DMS 273 (cell line): ENCODE measurements at regions not wholly inside any gene's neighbourhood (a gene's known extent, or its start where the extent isn't known, plus 50 kb on each side); places are given as distances from the start of the nearest gene placed in this dataset.

ENCODE experiments used
- DNase-seq: peaks from one replicate; lab custom pipeline; 2025; ENCODE audit not compliant: unreplicated experiment; lab: John Stamatoyannopoulos, UW

DNA sequence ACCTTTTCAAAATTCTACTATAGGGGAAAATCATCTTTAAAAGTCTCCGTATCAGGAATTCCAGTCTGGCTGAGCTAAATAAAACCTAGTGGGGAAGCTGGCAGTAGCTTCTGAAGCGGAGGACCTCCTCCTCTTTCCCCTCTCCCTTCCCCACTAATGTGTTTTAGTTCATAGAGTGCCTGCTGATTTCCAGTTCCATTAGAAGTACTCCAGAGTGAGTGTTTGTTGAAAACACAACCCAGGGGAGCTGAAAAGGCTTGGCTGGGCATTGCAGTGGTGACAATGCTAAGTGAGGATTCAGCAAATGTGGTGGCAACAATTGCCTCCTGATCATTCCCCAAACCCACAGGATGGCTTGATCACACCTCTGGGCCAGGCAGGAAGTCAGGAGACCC is 144.2 kb upstream of the FRMD6 start:
- peak; percentile 64 for DNase-seq

- DNase-seq, result peak; percentile 93
These were observed 143.7 kb upstream of the FRMD6 start for GRCh38 chr14:51507906-51508511.

DNA sequence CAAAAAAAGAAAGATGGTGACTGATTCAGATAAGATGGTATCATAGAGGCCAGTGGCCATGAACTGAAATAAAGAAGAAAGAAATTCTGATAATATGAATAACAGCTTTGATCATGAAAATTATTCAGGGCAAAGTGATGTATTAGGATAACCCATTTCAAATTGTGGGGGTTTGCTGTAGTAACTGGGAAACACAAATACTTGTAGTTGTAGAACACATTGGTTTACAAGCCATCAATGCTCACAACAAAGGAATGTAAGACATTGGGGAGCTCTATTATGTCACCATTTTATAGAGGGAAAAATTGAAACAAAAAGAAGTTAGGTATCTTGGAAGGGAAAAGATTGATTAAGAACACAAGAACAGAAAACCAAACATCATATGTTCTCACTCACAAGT is 140.4 kb upstream of the FRMD6 start:
- no peak for DNase-seq

DNA sequence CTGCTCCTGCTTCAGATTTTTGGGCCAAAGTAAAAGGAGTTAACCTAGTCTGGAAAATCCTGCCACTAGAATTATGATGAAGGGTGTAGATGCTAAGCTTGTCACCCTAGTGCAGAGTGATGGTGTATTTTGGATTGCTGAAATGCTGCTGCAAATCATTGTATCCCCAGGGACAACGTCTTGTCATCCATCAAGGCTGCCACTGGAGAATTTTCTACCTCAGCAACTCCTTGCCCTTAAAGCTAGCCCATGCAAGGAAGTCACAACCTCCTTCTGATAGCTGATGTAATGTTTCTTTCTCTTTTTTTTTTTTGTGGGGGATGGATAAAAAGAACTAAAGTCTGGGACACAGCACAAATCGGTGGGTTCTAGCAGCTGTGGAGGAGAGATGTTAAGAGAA is 139.4 kb upstream of the FRMD6 start:
- DNase-seq, result no peak

- no peak for DNase-seq
These were observed 138.4 kb upstream of the FRMD6 start for GRCh38 chr14:51513281-51513680.

DNA sequence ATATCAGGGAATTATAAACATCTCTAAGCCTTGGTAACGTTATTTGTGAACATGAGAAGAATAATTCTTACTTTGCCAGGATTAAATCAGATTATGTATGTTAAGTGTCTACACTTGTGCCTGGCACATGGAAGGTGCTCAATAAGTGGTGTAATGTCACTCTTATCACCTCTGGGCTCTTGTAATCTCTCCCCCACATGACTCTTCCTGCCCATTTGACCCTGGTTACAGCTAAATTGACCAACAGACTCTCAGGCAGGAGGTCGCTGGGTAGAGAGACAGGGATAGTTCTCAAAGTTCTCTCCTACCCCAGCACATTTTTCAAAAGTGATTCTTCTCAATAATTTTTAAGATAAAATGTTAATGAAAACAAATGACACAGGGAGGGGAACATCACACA is 137.8 kb upstream of the FRMD6 start:
- no peak for DNase-seq

DNA sequence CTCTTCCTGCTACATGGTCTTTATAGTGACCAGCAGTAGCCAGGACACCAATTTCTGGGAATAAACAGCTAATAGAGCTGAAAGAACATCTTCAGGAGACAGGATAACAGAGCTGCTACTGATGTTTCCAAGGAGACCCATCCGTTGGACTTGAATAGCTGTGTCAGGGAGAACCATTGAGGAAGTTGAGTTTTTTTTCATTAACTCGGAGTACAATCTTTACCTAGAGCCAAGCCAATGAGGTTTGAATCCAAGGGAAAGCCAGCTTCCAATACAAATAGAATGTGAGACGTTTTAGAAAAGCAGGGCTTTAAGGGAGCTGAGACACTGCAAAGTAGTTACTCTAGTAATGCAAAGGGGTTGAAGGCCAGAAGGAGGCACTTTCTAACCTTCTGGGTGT is 136.1 kb upstream of the FRMD6 start:
- DNase-seq, result no peak

DNA sequence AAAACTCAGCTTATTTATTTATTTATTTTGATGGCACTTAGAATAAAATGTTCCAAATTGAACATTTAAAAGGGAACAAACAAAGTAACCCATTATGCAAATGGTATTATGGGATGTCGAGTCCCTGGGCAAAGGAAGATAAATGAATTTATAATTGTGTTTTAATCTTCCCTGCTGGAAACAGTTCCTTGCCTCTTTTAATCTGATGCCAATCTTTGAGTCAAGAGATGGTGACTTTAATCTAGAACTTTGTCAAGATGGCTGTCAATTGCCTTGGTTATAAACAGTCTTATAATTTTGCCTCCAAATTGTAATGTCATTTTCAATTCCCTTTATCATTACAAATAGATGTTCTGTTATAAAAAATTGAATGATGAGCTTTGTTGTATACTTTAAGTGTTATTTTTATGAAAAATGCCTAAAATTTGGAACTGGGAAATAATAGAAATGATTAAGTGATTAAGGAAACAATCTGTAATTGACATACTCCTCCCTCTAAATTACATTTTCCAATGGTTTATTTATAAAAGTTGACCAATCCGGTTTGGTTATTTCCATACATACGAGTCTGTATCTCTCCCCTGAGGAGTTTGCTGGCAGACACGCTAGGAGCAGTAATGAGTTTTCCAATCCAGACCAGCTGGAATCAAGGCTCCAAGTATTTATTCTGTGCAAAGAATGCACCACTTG is 134.9 kb upstream of the FRMD6 start:
- peak; percentile 72 for DNase-seq

DNA sequence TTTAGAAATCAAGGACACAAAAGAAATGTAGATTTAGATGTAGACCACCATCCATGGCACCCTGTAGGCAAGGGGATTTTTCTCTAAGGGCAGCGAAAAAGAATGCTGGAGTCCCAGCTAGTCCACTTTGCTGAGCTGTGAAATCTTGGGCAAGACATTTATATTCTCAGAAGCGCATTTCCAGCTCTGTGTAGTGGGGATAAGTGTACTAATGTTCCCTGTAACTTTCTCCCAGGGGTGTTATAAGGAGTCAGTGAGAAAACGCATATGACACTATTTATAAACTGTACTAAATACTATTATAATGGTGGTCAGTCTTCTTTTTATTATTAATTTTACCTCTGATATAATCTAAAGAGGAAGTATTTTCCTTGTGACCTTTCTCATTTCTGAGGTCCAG is 133.4 kb upstream of the FRMD6 start:
- no peak for DNase-seq

DNA sequence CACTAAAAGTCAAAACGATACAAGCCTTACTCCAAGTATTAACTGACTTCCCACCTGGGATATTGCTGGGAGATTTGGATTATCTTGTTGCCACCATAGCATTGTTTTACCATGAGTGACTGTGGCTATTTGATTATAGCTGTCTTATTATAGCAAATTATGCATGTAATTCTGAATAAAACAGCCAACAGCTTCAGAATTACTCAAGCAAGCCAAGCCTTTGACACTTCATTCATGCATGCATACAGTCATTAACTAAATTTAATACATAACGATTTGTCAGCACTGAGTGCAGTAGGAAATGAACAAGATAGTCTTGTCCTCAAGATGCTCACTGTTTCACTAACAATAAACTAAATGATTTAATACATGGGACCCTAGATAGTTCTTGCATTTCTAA is 133.0 kb upstream of the FRMD6 start:
- no peak for DNase-seq

DNA sequence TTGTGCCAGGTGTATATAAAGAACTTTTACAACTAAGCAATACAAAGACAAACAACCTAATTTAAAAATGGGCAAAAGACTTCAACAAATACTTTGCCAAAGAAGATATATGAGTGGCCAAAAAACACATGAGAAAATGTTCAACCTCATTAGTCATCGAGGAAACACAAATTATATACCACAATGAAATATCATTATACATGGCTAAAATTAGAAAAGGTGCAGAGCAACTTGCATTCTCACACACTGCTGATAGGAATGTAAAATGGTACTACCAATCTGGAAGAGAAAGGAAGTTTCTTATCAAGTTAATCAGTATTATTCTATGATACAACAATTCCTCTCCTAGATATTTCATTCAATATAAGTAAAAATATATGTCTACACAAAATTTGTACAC is 131.6 kb upstream of the FRMD6 start:
- DNase-seq, result no peak

DNA sequence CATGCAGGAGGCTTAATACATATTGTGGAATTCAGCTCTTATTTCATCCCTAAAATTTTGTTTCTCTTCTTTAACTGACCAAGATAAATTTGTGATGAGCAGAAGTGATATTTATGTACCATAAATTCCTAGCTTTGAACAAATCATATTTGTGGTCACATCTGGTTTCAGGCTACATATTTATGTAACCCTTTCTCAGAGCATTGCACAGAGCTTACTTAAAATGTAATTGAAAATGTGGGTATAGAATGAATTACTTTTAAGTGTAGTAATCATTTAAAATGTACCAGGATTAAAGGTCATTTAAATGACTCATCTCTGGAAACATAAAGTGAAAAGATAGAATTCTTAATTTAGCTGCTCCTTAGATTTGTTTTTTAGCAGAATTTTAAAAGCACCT is 129.9 kb upstream of the FRMD6 start:
- no peak for DNase-seq

DNA sequence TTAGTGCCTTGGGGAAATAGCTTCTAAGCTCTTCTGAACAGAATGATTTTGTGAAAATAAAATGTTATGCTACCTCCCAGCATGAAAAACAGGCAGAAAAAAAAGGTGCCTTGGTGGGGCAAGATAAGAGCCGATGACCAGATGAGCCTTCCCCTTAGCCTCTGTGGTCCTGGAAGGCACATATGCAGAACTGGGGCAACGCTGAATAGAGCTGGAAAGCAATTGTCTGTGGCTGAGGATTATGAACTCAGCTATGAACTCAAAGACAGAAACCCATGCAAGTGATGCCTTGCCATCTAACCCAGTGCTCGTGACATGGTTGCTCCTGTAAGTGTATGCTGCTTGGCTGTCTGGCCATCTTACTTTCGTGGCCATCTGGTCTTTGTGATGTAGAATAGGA is 128.5 kb upstream of the FRMD6 start:
- peak; percentile 35 for DNase-seq

- DNase-seq, result no peak
These were observed 126.0 kb upstream of the FRMD6 start for GRCh38 chr14:51525739-51526138.

- DNase-seq, result peak; percentile 61
These were observed 124.6 kb upstream of the FRMD6 start for GRCh38 chr14:51527073-51527472.

GRCh38 chr14:51529736-51530135 is 122.0 kb upstream of the FRMD6 start:
- DNase-seq, result peak; percentile 90

DNA sequence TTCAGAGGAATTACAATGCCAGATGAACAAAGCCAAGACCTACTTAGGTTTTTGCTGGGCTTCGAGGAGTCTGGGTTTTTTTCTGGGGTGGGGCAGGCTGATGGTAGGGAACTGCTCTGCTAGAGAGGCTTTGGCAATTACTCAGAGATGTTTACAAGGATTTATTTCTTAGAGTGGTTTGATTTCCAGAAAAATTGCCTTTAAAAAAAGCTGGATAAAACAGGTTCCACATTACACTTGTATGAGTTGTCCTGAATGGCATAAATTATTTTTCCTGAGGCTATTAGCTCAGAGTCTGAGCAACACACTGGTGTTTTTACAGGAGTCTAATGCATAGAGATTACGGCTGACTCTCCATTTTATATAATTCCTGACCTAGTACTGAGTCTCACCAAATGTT is 118.5 kb upstream of the FRMD6 start:
- DNase-seq, result no peak

- no peak for DNase-seq
These were observed 117.7 kb upstream of the FRMD6 start for GRCh38 chr14:51533872-51534553.

GRCh38 chr14:51534610-51535011 is 117.1 kb upstream of the FRMD6 start:
- no peak for DNase-seq

GRCh38 chr14:51535443-51536044 is 116.2 kb upstream of the FRMD6 start:
- DNase-seq, result no peak

DNA sequence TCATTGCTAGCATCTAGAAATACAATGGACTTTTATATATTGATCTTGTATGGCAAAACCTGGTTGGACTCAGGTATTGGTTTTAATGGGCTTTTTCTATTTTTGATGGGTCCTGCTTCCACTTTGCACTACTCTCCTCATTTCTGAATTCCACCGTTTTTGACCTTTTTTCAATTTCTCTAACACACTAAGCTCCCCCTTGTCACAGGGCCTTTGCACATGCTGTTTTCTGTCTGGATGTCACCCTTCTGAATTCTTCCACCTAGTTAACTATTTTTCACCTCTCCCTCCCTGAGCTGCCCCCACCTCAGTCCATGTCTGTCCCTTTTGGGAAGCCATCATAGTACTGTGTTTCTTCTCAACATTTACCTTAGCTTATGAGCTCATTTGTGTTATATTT is 112.7 kb upstream of the FRMD6 start:
- DNase-seq, result no peak

GRCh38 chr14:51539571-51540037 is 112.1 kb upstream of the FRMD6 start:
- peak; percentile 45 for DNase-seq
